NK-92 treated with Interleukin-12 subunit alpha and Interleukin-12 subunit beta, amount 100 ng/mL, for 24 hours (cell line): ENCODE measurements at regions not wholly inside any gene's neighbourhood (a gene's known extent, or its start where the extent isn't known, plus 50 kb on each side); places are given as distances from the start of the nearest gene placed in this dataset.

Experiments used
- DNase-seq: peaks from one replicate; lab custom pipeline; 2025; lab: John Stamatoyannopoulos, UW

DNA sequence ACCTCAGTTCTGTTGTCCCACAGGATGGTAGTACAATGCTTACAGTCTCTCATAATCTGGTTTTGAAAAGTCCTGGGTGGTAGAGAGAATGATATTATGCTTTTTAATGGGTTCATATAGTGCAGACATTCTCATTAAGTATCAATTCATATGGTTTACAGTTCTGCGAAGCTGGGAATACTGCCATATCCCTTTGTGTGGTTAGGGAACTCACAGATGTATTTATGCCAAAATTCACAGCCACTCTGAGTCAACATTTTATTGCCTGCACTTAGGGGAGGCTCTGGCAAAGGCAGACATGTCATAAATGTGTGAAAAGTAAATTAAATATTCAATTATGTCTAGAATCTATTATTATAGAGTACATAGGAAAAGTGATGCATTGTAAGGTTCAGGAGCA, 808.2 kb downstream of the SUCLG1 start:
- no peak for DNase-seq

- DNase-seq = no peak
Measured at GRCh38 chr2:83650161-83650560, 808.9 kb downstream of the SUCLG1 start.

DNA sequence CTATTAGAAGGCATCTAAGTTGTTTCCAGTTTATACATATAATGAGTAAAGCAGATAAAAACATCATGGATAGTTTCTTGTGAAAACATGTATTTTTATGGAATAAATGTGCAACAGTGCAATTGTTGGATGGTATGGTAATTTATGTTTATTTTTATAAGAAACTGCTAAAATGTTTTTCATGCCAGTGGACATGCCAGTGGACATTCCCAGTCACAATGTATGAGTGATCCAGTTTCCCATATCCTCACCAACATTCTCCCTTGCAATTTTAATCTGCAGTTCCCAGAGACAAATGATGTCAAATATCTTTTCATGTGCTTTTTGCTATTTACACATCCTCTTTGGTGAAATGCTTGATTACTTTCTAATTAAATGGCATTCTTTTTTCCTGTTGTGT, 818.6 kb downstream of the SUCLG1 start:
- DNase-seq = no peak

DNA sequence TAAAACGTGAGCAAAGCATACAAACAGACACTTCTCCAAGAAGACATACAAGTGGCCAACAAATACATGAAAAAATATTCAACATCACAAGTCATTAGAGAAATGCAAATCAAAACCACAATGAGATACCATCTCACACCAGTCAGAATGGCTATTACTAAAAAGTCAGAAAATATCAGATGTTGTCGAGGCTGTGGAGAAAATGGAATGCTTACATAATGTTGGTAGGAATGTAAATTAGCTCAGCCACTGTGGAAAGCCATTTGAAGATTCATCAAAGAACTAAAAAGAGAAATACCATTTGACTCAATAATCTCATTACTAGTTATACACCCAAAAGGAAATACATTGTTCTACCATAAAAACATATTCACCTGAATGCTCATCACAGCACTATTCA, 825.7 kb downstream of the SUCLG1 start:
- no peak for DNase-seq

DNA sequence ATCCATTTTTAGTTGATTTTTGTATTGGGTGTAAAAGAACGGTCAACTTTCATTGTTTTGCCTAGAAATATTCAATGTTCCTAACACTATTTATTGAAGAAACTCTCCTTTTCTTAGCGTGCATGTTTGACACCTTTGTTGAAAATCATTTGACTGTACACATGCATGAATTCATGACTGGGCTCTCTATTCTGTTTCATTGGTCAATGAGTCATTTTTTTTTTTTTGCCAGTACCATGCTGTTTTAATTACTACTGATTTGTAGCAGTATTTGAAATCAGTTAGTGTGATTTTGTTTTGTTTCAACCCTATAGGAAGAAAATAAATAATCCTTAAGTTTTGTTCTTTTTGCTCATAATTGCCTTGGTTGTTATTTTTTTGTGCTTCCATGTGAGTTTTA, 828.7 kb downstream of the SUCLG1 start:
- no peak for DNase-seq

- no peak for DNase-seq
Measured at GRCh38 chr2:83615511-83615910, 843.6 kb downstream of the SUCLG1 start.

DNA sequence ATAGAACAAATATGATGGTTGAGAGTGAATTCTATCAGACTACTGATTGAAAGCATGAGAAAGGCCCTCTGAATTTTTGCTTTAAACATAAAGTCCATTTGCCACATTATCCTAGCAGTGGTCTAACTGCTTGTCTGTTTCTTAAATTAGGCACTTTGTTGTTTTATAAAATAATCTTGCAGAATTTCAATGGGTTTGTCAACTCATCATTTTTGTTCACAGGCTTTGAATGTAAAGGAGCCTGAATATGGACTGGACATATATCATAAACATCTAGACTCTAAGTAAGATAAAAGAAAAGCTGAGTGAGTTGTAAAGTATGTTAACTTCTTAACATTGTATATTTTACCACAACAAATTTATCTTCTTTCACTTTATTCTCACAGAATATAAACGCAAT, 845.9 kb downstream of the SUCLG1 start:
- DNase-seq = no peak

- DNase-seq = no peak
Measured at GRCh38 chr2:83602753-83603152, 856.3 kb downstream of the SUCLG1 start.

- no peak for DNase-seq
Measured at GRCh38 chr2:83596592-83597282, 862.3 kb downstream of the SUCLG1 start.

GRCh38 chr2:83595926-83596325, 863.2 kb downstream of the SUCLG1 start:
- DNase-seq = no peak

GRCh38 chr2:83595121-83595690, 863.9 kb downstream of the SUCLG1 start:
- DNase-seq = no peak

DNA sequence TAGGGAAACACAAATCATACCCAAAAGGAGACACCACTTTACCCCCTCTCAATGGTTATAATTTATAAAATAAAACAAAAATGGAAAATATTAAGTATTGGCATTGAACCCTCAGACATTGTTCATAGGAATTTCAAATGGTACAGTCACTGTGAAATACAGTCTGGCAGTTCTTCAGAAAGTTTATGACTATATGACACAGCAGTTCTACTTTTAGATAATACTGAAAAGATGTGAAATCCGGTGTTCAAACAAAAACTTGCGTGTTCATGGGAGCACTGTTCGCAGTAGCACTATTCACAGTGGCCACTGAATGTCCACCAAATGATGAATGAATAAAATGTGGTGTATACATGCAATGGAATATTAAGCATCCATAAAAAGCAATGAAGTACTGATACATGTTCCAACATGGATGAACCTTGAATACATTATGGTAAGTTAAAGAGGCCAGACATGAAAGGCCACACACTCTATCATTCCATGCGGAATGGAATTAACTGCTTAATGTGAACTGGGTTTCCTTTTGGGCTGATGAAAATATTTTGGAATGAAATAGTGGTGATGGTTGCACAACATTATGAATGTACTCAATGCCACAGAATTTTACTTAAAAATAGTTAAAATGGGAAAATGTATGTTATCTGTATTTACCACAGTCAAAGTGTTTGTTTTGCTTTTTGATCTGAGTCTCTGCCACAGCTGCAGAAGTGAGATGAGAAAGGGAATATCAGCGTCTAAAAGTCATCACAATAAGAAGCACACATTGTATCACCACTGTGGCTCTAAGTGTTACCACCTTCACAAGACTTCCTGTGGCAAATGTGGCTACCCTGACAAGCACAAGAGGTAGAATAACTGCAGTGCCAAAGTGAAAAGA, 864.6 kb downstream of the SUCLG1 start:
- DNase-seq = no peak

DNA sequence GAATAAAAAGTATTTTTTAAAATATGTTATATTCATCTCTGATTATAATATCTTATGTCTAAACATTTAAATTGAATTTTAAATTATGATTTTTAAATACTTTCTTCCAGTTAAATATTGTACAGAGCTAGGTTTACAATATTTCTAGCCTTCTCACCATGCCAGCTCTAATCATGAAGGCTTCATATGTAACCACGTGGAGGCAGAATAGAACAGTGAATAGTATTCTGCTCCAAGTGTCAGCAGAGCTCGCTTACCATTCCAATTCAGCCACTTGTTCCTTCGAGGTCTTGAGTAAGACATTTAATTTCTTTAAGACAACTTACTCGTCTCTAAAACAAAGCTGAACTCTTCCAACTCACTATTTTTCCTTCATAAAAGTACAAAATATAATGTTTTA, 871.8 kb downstream of the SUCLG1 start:
- DNase-seq = no peak

DNA sequence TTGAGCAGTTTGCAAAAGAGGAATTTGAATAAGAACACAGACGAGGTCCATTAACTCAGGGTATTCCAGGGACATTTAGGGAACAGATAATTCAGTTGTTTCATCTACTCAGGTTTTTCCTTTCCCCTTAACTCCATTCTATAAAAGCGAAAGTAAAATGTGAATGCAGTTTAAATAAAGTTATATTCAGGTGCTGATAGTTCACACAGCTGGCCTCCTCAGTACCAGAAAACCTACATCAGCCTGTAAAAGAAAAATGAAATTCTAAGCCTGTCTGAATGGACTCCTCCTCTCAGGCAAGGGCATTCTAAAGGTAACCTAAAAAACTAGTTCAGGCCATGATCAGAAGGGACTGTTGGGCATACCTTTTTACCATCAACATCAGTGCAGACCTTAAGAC, 873.8 kb downstream of the SUCLG1 start:
- DNase-seq = no peak

DNA sequence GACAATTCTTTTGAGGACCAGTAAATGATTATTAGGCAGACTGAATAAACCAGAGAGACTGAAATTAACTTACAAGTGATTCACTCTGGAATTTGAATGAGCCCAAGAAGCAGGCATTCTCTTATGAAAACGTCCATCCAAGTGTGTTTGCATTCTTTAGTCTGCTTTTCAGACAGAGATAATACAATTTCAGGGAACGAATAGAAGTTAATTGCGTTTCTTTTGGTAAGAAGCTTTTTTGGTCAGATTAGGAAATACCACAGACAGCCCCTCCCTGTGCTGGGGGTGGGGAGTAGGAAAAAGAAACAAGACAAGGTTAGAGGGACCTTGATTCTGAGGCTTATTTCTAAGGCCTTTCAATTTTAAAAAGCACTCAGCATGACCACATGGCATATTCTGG, 874.4 kb downstream of the SUCLG1 start:
- no peak for DNase-seq

DNA sequence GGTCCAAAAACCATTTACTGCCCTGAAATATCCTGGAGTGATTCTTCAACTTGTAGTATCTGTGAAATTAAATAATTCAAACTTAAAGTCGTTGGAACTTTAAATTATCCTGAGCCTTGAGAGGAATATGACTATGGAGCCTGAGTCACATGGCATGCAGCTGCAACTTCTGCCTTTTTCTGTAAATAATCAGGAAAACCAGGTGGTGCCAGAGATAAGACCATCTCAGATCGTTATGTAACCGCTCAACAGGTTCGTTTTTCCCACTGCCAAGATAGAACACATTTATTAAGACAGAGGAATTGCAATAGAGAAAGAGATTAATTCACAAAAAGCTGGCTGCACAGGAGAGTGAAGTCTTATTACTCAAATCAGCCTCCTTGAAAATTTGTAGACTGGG, 876.5 kb downstream of the SUCLG1 start:
- no peak for DNase-seq

GRCh38 chr2:83579507-83579906, 879.6 kb downstream of the SUCLG1 start:
- DNase-seq = no peak

GRCh38 chr2:83578405-83578804, 880.7 kb downstream of the SUCLG1 start:
- DNase-seq = no peak

DNA sequence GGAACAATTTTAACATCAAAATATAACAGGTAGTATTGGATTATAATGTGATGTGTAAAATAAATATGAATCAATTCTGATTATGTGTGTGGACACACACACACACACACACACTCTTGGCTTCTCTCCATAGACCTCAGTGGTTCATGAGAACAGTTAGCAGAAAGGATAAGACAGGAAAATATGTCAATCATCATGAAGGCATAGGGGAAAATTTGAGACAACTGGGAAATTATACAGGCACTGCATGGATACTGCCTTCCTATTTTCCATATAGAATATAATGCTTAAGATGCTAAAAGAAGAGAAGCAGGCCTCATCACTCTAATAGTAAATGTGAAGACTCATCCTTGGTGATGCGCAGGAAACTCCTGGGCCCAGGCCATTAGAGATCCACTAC, 884.5 kb downstream of the SUCLG1 start:
- DNase-seq = no peak

DNA sequence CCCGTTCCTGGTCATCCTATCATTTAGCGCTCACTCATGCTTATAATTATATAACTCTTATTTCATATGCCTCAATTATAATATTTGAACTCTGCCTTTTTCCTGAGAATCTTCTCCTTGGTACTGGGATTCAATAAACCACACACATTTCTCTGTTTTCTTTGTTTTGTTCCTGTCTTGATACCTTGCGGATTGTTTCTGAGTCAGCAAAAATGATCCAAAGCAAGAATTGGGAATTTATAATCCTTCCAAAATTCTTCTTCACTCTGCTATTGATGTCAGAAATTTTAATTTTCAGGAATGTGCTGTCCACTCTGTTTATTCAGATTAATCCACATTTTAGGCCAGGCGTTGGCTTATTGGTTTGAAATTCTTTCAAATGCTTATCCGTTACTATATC, 886.0 kb downstream of the SUCLG1 start:
- no peak for DNase-seq

GRCh38 chr2:83572400-83572799, 886.7 kb downstream of the SUCLG1 start:
- no peak for DNase-seq

- DNase-seq = no peak
Measured at GRCh38 chr2:83567551-83567950, 891.5 kb downstream of the SUCLG1 start.

- no peak for DNase-seq
Measured at GRCh38 chr2:83565626-83566025, 893.5 kb downstream of the SUCLG1 start.
